ENCODE measurements at regions not wholly inside any gene's neighbourhood (a gene's known extent, or its start where the extent isn't known, plus 50 kb on each side); places are given as distances from the start of the nearest gene placed in this dataset.
"Not testable (repeated sequence)": the region's sequence is repeated elsewhere in the genome, so short reads cannot be mapped to it uniquely, and the experiment has no call there.

GRCh38 chr18:5721924-5722323 lies 173.4 kb downstream of the TMEM200C start:
- DNase-seq (ENCODE audit: low spot score): no peak
- no peak for FAIRE-seq

DNA sequence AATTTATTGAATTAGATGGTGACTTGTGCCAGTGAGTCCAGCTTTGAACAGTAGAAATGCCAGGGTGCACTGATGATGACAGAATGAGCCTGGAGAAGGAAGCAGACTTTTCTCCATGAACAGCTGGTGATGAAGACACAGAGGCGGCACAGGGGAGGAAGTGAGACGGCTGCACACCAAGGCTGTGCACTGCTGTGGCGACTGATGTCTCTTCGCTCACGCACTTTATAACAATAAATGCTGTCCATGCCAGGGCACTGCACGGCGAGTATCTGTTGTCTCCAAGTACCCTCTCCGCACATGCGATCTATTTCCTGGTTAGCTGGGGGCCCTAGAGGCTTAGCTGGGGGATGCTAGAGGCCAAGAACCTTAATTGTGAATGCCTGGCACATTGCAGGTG lies 175.2 kb downstream of the TMEM200C start:
- DNase-seq (ENCODE audit: low spot score): no peak
- FAIRE-seq: peak; percentile 86

- FAIRE-seq: no peak
- no peak for DNase-seq (ENCODE audit: low spot score)
Measured at GRCh38 chr18:5717256-5717655, 173.5 kb upstream of the EPB41L3 start.

DNA sequence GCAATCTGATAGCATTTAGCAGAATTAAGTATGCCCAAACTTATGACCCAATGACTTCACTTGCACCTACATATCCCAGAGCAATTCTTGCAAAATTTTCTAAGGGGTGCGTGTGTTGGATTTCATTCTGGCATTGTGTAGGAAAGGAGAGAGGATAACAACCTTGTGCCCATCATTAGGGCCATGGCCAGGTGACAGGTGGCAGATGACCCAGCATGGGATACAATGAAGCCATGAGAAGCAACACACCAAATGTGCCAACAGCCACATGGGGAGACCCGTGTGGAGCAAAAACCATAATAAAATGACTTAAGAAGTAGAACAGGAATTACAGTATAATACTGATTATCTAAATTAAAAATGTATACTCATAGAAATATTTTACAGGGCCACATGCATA lies 166.9 kb upstream of the EPB41L3 start:
- DNase-seq (ENCODE audit: low spot score) (no peak), FAIRE-seq (no peak)

DNA sequence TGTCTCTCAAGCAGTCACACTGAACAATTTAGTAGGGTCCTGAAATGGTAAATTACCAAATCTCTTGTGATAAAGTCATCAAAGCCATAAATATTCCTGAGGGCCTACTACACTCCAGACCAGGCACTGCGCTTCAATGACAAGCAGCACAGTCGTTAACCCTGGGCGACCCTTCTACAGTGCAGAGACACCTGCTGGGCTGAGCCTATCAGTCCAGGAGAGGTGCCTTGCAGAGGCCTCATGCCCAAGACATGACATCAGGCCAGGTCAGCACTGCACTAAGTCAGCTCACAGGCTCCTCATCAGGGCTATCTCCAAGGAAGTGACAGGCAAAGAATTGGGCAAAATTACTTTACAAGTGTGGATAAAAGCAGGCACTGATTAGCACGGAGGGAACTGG lies 166.4 kb upstream of the EPB41L3 start:
- FAIRE-seq: no peak
- DNase-seq (ENCODE audit: low spot score): no peak

DNA sequence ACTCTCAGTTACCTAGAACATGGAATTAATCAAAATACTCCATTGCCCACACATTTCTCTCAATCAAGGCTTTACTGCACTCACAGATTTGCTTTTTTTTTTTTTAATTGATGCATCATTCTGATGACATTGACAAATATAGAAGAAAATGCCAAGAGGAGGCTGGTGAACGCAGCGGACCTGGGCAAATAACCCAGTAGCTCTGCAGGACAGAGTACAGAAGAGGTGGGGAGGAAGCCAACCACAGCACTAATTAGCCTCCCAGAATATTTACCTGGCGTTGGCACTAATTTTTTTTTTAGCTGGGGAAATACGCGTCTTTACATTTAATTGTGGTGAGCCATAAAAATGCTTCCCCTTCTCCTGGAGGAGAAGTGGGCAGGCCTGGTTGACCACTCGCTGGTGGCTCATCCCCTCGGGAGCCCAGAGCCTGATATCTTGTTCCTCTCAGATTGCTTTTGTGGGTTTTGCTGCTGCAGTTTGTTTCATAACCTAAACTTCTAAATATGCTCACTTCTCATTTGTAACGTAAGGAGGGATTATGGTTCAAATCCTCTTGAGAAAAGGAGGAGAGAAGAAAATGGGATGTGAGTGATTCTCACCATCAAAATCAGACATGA lies 165.8 kb upstream of the EPB41L3 start:
- no peak for FAIRE-seq
- DNase-seq (ENCODE audit: low spot score): no peak

- FAIRE-seq: no peak
Measured at GRCh38 chr18:5707586-5707985, 163.8 kb upstream of the EPB41L3 start.

GRCh38 chr18:5705393-5705792 lies 161.6 kb upstream of the EPB41L3 start:
- FAIRE-seq (peak; percentile 97), DNase-seq (ENCODE audit: low spot score) (no peak)

More at GRCh38 chr18:5707586-5707985, 163.8 kb upstream of the EPB41L3 start:
- no peak for DNase-seq (ENCODE audit: low spot score)

DNA sequence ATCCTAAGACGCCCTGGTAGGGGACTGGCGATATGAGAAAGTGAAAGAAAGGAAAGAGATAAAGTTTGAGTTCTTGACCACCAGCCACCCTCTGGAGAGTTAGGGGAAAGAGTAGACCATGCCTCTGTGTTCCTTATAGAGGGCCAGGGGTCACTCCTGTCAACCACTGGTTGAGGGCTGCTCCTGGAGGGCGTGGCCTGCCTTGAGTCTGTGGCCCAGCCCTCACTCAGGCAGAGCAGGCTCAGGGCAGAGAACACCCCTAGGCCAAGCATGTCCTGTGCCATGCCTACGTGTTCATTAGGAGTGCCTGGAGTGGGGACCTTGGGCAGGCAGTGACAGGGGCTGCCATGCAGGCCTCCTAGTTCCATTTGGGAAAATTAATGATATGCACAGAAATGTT lies 161.1 kb upstream of the EPB41L3 start:
- DNase-seq (ENCODE audit: low spot score) (no peak), FAIRE-seq (no peak)

- DNase-seq (ENCODE audit: low spot score); FAIRE-seq: not testable (repeated sequence)
Measured at GRCh38 chr18:5702016-5702415, 158.2 kb upstream of the EPB41L3 start.

DNA sequence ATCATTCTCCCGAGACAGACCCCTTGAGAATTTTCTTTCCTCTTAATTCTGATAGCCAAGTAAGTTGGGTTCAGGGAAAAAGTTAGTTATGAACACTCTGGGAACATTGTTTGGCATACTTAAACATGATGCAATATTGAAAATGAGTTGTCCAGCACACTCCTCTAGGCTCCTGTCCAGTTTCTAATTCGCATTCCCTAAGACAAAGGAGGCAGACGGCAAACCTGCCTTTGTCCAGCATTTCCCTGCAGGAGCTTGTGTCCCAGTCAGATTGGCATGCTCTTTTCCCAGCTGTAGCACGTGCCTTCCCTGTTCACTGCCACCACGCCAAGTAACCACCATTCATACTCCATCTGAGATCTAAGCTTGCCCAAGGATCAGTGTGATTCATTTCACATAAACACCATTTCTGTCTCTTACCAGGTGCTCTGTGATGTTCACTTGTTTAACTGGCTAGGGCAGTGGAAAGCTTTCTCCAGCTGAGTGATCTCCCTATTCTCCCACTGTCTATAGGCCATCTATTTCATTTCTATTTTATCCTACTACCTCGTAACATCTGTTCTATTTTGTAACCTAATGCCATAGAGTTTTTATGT lies 150.0 kb upstream of the EPB41L3 start:
- FAIRE-seq (peak; percentile 53), DNase-seq (ENCODE audit: low spot score) (no peak)

- FAIRE-seq: no peak
- no peak for DNase-seq (ENCODE audit: low spot score)
Measured at GRCh38 chr18:5678779-5679406, 135.1 kb upstream of the EPB41L3 start.

DNA sequence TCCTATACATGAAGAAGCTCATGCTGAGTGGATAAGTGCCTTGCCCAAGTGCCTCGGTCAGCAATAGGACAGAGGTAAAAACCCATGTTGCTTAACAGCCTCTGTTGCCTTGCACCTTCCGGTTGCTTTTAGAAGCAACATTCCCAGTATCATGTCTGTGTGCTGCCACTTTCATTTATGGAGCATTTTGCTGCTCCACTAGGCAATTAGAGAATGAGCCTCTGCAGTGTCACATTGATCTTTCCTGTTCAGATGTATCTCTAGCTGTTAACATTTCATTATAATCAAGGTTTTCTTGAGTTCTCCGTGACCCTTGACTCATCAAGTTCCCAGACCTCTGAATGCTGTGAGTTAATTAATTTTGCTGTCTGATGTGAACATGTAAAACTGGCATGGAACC lies 134.5 kb upstream of the EPB41L3 start:
- DNase-seq (ENCODE audit: low spot score) (no peak), FAIRE-seq (peak; percentile 72)

- DNase-seq (ENCODE audit: low spot score) (no peak), FAIRE-seq (no peak)
Measured at GRCh38 chr18:5673616-5674015, 129.8 kb upstream of the EPB41L3 start.

GRCh38 chr18:5669585-5669984 lies 125.8 kb upstream of the EPB41L3 start:
- FAIRE-seq: peak; percentile 79
- no peak for DNase-seq (ENCODE audit: low spot score)

- FAIRE-seq (peak; percentile 99), DNase-seq (ENCODE audit: low spot score) (no peak)
Measured at GRCh38 chr18:5668087-5668715, 124.4 kb upstream of the EPB41L3 start.

GRCh38 chr18:5667356-5667755 lies 123.6 kb upstream of the EPB41L3 start:
- DNase-seq (ENCODE audit: low spot score) (no peak), FAIRE-seq (peak; percentile 23)

GRCh38 chr18:5662586-5663090 lies 118.8 kb upstream of the EPB41L3 start:
- DNase-seq (ENCODE audit: low spot score) (peak; percentile 25), FAIRE-seq (no peak)

DNA sequence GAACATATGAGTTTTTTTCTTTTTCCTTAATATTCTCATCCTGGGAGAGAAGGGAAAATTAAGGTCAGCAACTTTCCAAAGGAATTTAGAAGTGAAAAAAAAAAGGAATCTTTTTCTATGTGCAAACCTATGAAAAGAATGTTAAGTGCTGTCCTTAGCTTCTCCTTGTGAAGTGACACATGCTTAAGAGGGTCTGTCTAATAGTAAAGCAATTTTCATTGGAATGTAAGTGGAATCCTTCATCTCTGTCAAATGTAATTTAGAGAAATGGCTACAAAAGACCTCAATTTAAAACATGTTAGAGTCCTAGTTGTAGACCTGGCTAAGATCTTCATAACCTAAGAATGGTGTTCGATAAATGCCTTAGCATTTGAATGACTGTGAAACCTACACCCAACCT lies 117.4 kb upstream of the EPB41L3 start:
- DNase-seq (ENCODE audit: low spot score): no peak

GRCh38 chr18:5653802-5654201 lies 110.0 kb upstream of the EPB41L3 start:
- DNase-seq (ENCODE audit: low spot score) (no peak), FAIRE-seq (no peak)

More for the DNA sequence above, 117.4 kb upstream of the EPB41L3 start:
- no peak for FAIRE-seq

DNA sequence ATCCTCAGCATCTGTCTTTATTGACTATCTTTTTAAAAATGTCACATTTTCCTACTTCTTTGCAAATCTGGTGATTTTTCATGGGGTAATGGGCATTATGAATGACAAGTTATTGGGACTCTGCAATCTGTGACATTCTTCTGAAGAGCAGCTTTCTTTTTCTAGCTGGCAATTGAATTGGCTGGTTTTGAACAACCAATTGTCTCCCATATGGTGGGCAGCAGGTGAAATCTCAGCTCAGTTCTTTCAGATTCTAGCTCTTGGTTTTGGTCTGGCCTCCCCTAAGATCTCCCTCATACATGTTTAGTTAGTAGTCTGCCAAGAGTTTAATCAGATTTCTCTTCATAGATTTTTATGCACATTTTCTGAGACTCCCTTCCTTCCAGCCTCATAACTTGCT lies 107.9 kb upstream of the EPB41L3 start:
- FAIRE-seq (no peak), DNase-seq (ENCODE audit: low spot score) (no peak)

GRCh38 chr18:5649439-5649838 lies 105.6 kb upstream of the EPB41L3 start:
- DNase-seq (ENCODE audit: low spot score): no peak
- no peak for FAIRE-seq

All from urothelium cell line (cell line).